SK-MEL-5 (cell line): ENCODE measurements at regions not wholly inside any gene's neighbourhood (a gene's known extent, or its start where the extent isn't known, plus 50 kb on each side); places are given as distances from the start of the nearest gene placed in this dataset.
"Not testable (repeated sequence)": the region's sequence is repeated elsewhere in the genome, so short reads cannot be mapped to it uniquely, and the experiment has no call there.

Experiments
- DNase-seq: peaks from one replicate; pipeline ENCODE4 v3.0.0-alpha.2; 2016; ENCODE audit warnings: low read depth, low spot score
- in situ Hi-C: cut with HindIII; loops from 2 replicates; pipeline ENCODE4 v1.10.0; 2016; ENCODE audit warnings: low sequenced_read_pairs, high pct_unique_total_duplicates, low pct_unique_long_range_greater_than_20kb

DNA sequence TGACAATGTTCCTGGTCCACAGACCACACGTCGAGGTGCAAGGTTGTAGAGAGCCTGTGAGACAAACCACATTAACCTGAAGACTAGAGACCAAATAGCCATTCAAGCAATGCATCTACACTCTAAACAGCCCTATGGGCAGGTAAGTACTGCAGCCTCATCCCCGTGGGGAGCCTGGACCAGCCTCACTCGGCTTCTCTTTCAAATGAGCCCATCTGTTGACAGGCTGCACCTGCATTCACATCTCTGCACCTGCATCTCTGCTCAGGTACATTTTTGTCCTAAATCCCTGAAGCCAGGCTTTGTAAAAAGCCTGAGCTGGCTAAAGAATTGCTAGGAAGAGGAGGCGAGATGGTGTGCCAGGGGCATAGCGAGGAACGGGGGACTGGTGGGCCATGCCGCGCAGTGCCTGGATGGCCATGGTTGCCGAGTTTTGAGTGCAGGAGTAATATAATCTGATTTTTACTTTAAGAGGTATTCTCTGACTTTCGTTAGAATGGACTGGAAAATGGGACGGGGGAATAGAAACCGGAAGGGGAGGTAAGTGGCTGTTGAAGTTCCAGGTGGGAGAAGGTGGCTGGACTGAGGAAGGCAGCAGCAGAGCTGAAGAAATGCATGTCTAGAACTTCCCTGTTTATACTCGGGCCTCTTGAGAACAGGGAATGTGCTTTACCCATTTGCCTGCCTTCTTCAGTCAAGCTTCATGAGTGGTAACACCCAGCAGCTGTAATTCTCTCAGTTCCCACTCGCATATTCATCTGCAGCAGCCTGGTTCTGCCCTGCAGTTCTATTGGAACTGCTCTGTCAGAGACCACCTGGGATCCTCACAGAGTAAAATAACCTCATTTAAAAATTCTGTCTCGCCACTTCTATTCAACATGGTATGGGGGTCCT is 226.4 kb downstream of the OPA1 start:
- DNase-seq: no peak
- in situ Hi-C loops: no loop called here

DNA sequence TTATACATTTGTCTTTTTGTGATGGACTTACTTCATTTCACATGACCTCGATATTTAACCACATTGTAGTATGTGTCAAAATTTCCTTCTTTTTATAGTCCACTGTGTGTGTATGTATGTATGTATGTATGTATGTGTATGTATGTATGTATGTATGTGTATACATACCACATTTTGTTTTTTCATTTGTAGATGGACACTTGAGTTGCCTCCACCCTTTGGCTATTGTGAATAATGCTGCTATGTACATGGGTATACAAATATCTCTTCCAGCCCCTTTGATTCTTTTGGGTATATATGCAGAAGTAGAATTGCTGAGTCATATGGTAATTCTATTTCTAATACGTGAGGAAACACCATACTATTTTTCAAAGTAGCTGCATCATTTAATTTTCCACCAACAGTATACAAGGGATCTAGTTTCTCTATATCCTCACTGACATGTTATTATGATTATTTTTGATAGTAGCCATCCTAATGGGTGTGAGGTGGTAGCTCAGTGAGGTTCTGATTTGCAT is 228.2 kb downstream of the OPA1 start:
- in situ Hi-C loops: no loop called here
- DNase-seq: no peak

DNA sequence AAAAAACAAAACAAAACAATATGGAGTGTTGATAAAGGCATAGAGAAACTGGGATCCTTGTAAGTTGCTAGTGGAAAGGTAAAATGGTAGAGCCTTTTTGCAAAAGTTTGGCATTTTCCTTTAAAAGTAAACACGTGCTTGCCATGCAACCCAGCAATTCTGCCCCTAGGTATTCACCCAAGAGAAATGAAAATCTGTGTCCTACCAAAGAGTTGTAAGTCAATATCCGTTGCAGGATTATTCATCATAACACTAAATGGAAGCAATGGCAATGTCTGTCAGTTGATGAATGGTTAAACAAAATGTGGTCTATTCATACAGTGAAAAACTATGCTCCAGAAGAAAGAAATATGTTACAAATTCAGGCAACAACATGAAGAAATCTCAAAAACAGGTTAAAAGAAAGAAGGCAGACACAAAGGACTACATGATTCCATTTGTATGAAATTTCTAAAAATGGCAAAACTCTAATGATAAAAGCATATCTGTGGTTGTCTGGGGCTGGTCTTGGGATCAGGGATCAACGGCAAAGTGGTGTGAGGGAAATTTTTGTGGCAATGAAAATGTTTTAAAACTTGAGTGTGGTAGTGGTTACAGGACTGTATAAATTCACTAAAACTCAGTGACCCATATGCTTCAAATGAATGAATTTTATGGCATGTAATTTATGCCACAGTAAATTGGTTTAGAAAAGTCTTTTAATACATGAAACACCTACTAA is 229.6 kb downstream of the OPA1 start:
- DNase-seq: peak; percentile 25
- in situ Hi-C loops: no loop called here

- peak; percentile 25 for DNase-seq
- in situ Hi-C loops: not testable (repeated sequence)
These were observed 230.2 kb downstream of the OPA1 start for GRCh38 chr3:193823213-193823605.

DNA sequence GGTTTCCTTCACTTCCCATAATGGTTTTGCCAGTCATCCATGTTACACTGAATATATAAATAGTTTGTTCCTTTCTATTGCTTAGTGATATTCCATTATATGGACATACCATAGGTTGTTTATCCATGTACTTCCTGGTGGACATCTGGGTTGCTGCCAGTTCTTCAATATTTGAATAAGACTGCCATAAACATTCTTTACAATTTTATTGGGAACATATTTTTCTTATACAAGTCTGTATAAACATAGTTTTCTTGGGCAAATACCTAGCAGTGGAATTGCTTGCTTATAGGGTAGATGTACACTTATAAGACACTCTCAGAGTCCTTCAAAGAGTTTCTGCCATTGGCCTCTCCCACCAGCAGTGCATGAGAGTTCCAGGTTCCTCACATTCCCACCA is 231.4 kb downstream of the OPA1 start:
- in situ Hi-C loops: no loop called here
- no peak for DNase-seq

- in situ Hi-C loops: no loop called here
- no peak for DNase-seq
These were observed 232.6 kb downstream of the OPA1 start for GRCh38 chr3:193825617-193826016.

- peak; percentile 66 for DNase-seq
- in situ Hi-C loops: no loop called here
These were observed 233.3 kb downstream of the OPA1 start for GRCh38 chr3:193826159-193826795.

DNA sequence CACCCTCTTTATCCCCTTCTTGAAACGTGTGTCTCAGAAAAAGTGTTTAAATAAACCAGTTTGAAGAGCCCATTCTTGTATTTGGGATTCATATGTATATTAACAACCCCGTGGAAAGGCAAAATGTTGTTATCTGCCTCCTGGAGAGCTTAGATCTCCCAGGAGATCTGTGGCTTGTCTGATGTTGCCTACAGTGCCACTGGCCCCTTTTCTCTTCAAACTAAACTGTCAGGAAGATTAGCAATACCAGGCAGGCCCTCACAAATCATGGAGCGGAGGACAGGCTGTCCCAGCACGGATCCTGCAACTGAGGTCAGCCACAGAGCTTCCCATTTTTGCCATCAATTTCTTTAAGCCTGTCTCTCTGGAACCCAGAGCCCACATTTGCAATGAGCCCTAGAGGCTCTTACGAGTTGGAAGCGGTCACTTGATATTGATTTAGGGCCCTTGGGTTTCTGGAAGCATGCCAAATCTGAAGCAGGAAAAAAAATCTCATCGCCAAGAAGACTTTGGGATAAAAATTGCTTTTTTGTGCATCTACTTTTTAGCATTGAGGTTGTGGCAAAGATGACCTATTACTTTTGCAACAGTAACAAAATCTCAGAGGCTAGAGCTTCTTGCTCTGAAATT is 234.1 kb downstream of the OPA1 start:
- in situ Hi-C loops: no loop called here
- DNase-seq: no peak

DNA sequence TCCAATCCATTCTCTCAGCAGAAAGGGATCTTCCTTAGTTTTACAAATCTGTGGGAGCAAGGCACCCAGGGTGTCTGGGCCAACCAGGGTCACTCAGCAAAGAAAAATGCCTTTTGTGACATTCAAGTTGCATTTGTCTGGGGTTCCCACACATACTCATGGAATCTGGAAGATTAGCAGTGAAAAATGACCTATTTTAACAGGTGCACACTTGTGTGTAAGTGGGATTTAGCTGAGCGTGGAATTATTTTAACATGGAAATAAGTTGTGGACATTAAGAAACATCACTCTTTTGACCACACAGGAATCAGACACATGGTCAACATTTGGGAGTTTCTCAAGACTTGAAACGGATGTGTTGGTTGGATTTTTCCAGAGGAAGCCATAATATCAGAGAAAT is 234.9 kb downstream of the OPA1 start:
- DNase-seq: no peak
- in situ Hi-C loops: no loop called here

- DNase-seq: no peak
- in situ Hi-C loops: no loop called here
These were observed 235.5 kb downstream of the OPA1 start for GRCh38 chr3:193828477-193828876.

- in situ Hi-C loops: no loop called here
- no peak for DNase-seq
These were observed 236.8 kb downstream of the OPA1 start for GRCh38 chr3:193829781-193830180.

DNA sequence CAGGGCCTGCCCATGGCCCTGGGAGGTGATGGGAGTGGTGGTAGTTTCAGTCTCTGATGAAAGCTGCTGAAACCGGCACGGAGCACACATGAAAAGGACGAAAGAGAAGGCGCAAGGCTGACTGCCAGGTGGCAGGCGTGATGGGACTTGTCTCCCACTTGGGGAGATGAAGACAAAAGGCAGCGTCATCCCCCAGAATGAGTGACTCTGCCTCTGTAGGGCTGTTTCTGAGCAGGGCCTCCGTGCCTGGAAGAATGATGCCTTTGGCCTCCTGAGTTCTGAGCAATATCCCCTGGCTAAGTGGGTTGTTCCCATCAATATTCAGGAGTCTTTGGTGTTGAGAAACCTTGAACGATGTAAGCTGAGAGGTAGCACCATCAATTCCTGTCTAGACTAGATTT is 237.8 kb downstream of the OPA1 start:
- no peak for DNase-seq
- in situ Hi-C loops: no loop called here

DNA sequence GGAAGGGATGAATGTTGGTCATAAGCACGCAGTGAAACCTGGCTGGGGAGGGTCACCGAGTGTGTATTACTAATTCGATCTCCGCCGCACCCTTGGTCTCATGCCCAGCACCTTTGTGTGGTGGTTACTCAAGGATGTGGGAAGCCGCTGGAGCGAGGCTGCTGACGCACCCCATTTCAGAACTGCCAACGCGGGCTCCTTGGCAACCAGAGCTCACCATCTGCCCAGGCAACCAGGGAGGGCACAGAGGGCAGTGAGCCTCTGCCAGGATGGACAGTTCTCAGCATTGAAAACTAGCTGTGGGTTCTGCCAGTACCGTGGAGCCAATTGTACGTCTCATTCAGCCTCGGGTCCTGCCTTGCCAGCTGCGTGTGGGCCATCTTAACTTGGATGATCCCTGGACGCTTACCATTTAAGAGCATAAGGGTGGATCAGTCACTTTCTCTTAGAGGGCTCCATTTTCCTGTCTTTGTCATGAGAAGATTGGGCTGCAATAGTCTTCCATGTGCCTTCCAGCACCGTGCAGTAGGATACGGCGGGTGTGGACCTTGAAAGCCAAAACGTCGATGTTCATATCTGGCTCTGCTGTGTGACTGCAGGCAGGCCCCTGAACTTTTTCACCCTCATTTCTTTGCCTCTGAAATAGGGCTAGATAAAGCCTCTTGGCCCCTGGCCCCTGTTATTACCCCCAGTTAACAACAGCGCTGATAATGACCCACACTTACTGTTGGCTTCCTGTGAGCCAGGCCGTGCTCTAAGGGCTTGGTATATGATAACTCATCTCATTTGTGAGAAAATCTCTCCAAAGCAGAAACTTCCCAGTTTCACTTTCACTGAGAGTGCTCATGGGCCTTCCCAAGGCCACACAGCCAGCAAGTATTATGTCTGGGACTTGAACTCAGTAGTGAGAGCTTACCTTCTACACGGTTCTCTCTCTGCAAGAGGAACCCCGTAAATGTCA is 238.8 kb downstream of the OPA1 start:
- in situ Hi-C loops: no loop called here
- no peak for DNase-seq

GRCh38 chr3:193832833-193833413 is 239.9 kb downstream of the OPA1 start:
- no peak for DNase-seq
- in situ Hi-C loops: no loop called here

DNA sequence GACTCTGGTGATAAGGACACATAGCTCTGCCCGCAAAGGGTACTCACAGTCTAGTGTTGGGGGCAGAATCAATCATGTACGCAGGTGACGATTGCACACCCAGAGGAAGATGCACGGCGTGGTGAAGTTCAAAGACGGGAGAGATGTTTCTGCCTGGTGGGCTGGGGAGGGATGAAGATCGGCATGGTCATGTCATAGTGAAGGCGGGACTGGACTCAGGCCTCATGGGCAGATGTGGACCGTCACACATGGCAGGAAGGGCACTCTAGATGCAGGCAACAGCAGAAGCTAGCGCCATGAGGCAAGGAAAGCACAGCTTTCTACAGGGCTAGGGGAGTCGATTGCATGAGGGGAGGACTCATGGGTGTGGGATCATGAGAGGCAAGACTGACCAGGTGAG is 240.6 kb downstream of the OPA1 start:
- in situ Hi-C loops: no loop called here
- DNase-seq: no peak

DNA sequence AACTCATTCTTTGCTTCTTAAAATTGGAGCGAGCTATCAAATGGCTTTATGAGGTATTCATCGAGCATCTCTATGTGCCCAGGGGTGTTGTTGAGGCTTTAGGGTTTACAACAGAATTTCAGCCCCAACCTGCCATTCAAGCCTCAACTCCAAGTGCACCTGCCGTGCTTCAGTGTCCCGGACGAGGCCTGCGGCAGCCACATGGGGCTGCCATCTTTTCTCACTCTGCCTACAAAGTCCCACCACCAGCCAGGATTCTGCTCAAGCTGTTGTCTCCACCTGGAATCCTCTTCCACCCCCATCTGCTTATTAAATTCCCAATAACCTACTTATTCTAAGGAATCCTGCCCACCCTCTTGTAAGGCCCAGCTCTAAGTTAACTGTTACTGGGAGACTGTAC is 242.4 kb downstream of the OPA1 start:
- no peak for DNase-seq
- in situ Hi-C loops: no loop called here

DNA sequence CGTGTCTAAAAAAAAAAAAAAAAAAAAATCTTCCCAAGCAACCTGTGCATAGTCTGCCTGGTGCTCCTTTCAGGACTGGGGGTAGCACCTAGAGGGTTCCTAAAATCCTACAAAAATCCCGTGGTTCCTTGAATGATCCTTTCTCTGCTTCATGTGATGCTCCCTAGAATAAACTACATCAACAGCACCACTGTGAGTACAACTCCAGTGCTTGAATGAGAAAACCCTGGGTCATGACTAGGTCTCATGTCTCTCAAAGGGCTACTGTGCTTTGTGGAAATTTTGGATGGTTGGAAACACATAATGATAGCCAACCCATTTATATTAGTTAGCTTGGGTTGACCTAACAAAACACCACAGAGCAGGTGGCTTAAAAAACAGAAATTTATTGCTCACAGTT is 243.5 kb downstream of the OPA1 start:
- in situ Hi-C loops: no loop called here
- DNase-seq: peak; percentile 25
